Neuronal stem cell (in vitro differentiated cells): ENCODE measurements at regions not wholly inside any gene's neighbourhood (a gene's known extent, or its start where the extent isn't known, plus 50 kb on each side); places are given as distances from the start of the nearest gene placed in this dataset.
"Not testable (repeated sequence)": the region's sequence is repeated elsewhere in the genome, so short reads cannot be mapped to it uniquely, and the experiment has no call there.

Source experiments
- DNase-seq: peaks from one replicate; pipeline ENCODE4 v3.0.0-alpha.2; 2013; ENCODE audit warnings: low spot score
- H2AFZ ChIP-seq: one replicate; pipeline ENCODE4 v1.6.1; 2013; ENCODE audit warnings: mild to moderate bottlenecking, low read length, inconsistent platforms
- H2AK5ac ChIP-seq: 2 replicates; pipeline ENCODE4 v1.6.1; 2013; ENCODE audit warnings: low read depth, mild to moderate bottlenecking, inconsistent platforms, low read length, moderate library complexity, mixed read lengths
- H2BK120ac ChIP-seq: 2 replicates; pipeline ENCODE4 v1.6.1; 2013; ENCODE audit warnings: low read depth, mild to moderate bottlenecking, inconsistent platforms, low read length, moderate library complexity, mixed read lengths
- H2BK12ac ChIP-seq: one replicate; pipeline ENCODE4 v1.6.1; 2013; ENCODE audit warnings: low read length, inconsistent platforms
- H2BK15ac ChIP-seq: 2 replicates; pipeline ENCODE4 v1.6.1; 2013; ENCODE audit warnings: mild to moderate bottlenecking, low read length, inconsistent platforms, mixed read lengths
- H2BK5ac ChIP-seq: one replicate; pipeline ENCODE4 v1.6.1; 2013; ENCODE audit warnings: inconsistent platforms, mild to moderate bottlenecking, low read length, moderate library complexity
- H3K14ac ChIP-seq: one replicate; pipeline ENCODE4 v1.6.1; 2013; ENCODE audit warnings: low read length, inconsistent platforms
- H3K18ac ChIP-seq: 2 replicates; pipeline ENCODE4 v1.6.1; 2013; ENCODE audit warnings: low read length, inconsistent platforms
- H3K23ac ChIP-seq: 2 replicates; pipeline ENCODE4 v1.6.1; 2013; ENCODE audit warnings: low read depth, mild to moderate bottlenecking, mixed read lengths, low read length, inconsistent platforms; ENCODE audit not compliant: poor library complexity
- H3K27ac ChIP-seq: replicated peaks from 3 replicates; pipeline ENCODE4 v1.5.1; 2013; ENCODE audit warnings: low read length, inconsistent platforms
- H3K27me3 ChIP-seq, 3 experiments: 2 replicates each; pipeline ENCODE4 v1.6.1; 2013; ENCODE audit warnings: low read length in 3 of 3, mild to moderate bottlenecking in 2 of 3, inconsistent platforms in 1 of 3, low read depth in 1 of 3, mixed read lengths in 1 of 3, moderate library complexity in 1 of 3; ENCODE audit not compliant: control insufficient read depth in 3 of 3, insufficient read depth in 3 of 3
- H3K36me3 ChIP-seq, 2 donors: replicated peaks in 1 of 2; 2 replicates each; pipeline ENCODE4 v1.6.1; 2013; ENCODE audit warnings: low read length in 2 of 2; ENCODE audit not compliant: control insufficient read depth in 2 of 2, insufficient read depth in 2 of 2
- H3K4ac ChIP-seq: 2 replicates; pipeline ENCODE4 v1.6.1; 2013; ENCODE audit warnings: inconsistent platforms, mild to moderate bottlenecking, low read length, moderate library complexity
- H3K4me1 ChIP-seq, 2 donors: 1 replicate in 1 of 2; 2 replicates in 1 of 2; pipeline ENCODE4 v1.6.1; 2013; ENCODE audit warnings: low read length in 2 of 2, low read depth in 1 of 2; ENCODE audit not compliant: control insufficient read depth in 2 of 2, insufficient read depth in 1 of 2
- H3K4me2 ChIP-seq: one replicate; pipeline ENCODE4 v1.6.1; 2013; ENCODE audit warnings: mild to moderate bottlenecking, low read length, inconsistent platforms; ENCODE audit not compliant: insufficient read depth, poor library complexity, severe bottlenecking
- H3K4me3 ChIP-seq, 2 donors: 2 replicates each; pipeline ENCODE4 v1.5.1; 2013; ENCODE audit warnings: low read length in 2 of 2, mild to moderate bottlenecking in 2 of 2, inconsistent platforms in 1 of 2, moderate library complexity in 1 of 2
- H3K79me1 ChIP-seq: one replicate; pipeline ENCODE4 v1.6.1; 2013; ENCODE audit warnings: low read depth, mild to moderate bottlenecking, inconsistent platforms, low read length, moderate library complexity
- H3K9ac ChIP-seq: one replicate; pipeline ENCODE4 v1.6.1; 2013; ENCODE audit warnings: mild to moderate bottlenecking, low read depth, low read length, inconsistent platforms; ENCODE audit not compliant: poor library complexity
- H3K9me3 ChIP-seq, 2 donors: replicated peaks in 1 of 2; 2 replicates each; pipeline versions ENCODE3 to v1.6.1; 2013; ENCODE audit warnings: low read length in 2 of 2, mild to moderate bottlenecking in 2 of 2, inconsistent platforms in 1 of 2, low read depth in 1 of 2, mixed read lengths in 1 of 2, moderate library complexity in 1 of 2; ENCODE audit not compliant: control insufficient read depth in 2 of 2, insufficient read depth in 1 of 2
- H4K8ac ChIP-seq: one replicate; pipeline ENCODE4 v1.6.1; 2013; ENCODE audit warnings: low read depth, mild to moderate bottlenecking, inconsistent platforms, low read length, moderate library complexity
- H4K91ac ChIP-seq: one replicate; pipeline ENCODE4 v1.6.1; 2013; ENCODE audit warnings: low read length, low read depth, mild to moderate bottlenecking, inconsistent platforms; ENCODE audit not compliant: poor library complexity
- WGBS, 2 donors: extraction: QIAGEN DNeasy Blood & Tissue Kit; methylation state at CpG; one replicate each; pipeline ENCODE4 v1.1.7; 2013; ENCODE audit warnings: missing lambda C conversion rate in 2 of 2, mixed read lengths in 1 of 2; ENCODE audit not compliant: insufficient read length in 2 of 2, insufficient replicate concordance in 1 of 2; ENCODE audit errors: extremely low coverage in 2 of 2; 5-methylcytosine and 5-hydroxymethylcytosine counted together

GRCh38 chr4:3896441-3896840 lies 130.3 kb downstream of the ADRA2C start:
- no peak overlapping the region for H3K4ac ChIP-seq
- H3K27ac ChIP-seq = no peak overlapping the region
- H3K9ac ChIP-seq = peak overlapping the region; percentile 21
- peaks cover 0 to 1% of the 10 kb centered on the region in 2 donors for H3K4me1 ChIP-seq
- no peak overlapping the region for H2AK5ac ChIP-seq
- H3K4me3 ChIP-seq = no peak overlapping the region
- H2AFZ ChIP-seq = no peak overlapping the region
- H4K8ac ChIP-seq = no peak overlapping the region
- no peaks in the 10 kb centered on the region for H3K9me3 ChIP-seq
- no peak overlapping the region for H3K23ac ChIP-seq
- H3K14ac ChIP-seq = no peak overlapping the region
- no peak overlapping the region for H2BK120ac ChIP-seq
- H3K18ac ChIP-seq = no peak overlapping the region
- H2BK15ac ChIP-seq = no peak overlapping the region
- H3K27me3 ChIP-seq = peaks cover 0 to 7% (median 0%) of the 10 kb centered on the region in 3 experiments
- H2BK5ac ChIP-seq = no peak overlapping the region
- WGBS, 2 donors = no CpG with 5 or more reads among the region's 6 CpGs
- H3K79me1 ChIP-seq = no peaks in the 10 kb centered on the region
- no peaks in the 10 kb centered on the region for H3K36me3 ChIP-seq
- no peak overlapping the region for H2BK12ac ChIP-seq
- H4K91ac ChIP-seq = no peak overlapping the region
- DNase-seq = no peak
- H3K4me2 ChIP-seq = no peak overlapping the region

GRCh38 chr4:3896871-3897578 lies 130.8 kb downstream of the ADRA2C start:
- H2BK120ac ChIP-seq, H2AFZ ChIP-seq: not testable (repeated sequence)
- no CpG with 5 or more reads among the region's 20 CpGs for WGBS, 2 donors

GRCh38 chr4:3898098-3898497 lies 131.9 kb downstream of the ADRA2C start:
- Histone ChIP-seq H4K91ac (no peak overlapping the region), H3K79me1 (no peaks in the 10 kb centered on the region), H3K14ac (no peak overlapping the region), H3K27me3 (peaks cover 0 to 7% (median 0%) of the 10 kb centered on the region in 3 experiments), H3K18ac (no peak overlapping the region), H3K9me3 (no peaks in the 10 kb centered on the region), H4K8ac (no peak overlapping the region), H3K9ac (no peak overlapping the region), H3K4me3 (no peak overlapping the region), H2BK120ac (no peak overlapping the region), H3K36me3 (no peaks in the 10 kb centered on the region), H2BK5ac (no peak overlapping the region), H2AFZ (no peak overlapping the region), H3K4ac (no peak overlapping the region), H3K4me1 (peaks cover 0 to 1% of the 10 kb centered on the region in 2 donors), H2BK12ac (no peak overlapping the region), H2AK5ac (no peak overlapping the region), H3K27ac (no peak overlapping the region), H2BK15ac (no peak overlapping the region), H3K4me2 (no peak overlapping the region), H3K23ac (no peak overlapping the region)
- DNase-seq = no peak
- no CpG with 5 or more reads among the region's 19 CpGs for WGBS, 2 donors

More at GRCh38 chr4:3896871-3897578, 130.8 kb downstream of the ADRA2C start:
- H3K4ac ChIP-seq, H2AK5ac ChIP-seq, H3K36me3 ChIP-seq, H3K27ac ChIP-seq, H2BK15ac ChIP-seq, H2BK5ac ChIP-seq, H4K91ac ChIP-seq, H3K4me3 ChIP-seq, H3K27me3 ChIP-seq, H3K4me1 ChIP-seq, H3K14ac ChIP-seq, H3K79me1 ChIP-seq, H3K9me3 ChIP-seq, H3K18ac ChIP-seq, H3K23ac ChIP-seq, DNase-seq, H3K4me2 ChIP-seq, H4K8ac ChIP-seq, H2BK12ac ChIP-seq: not testable (repeated sequence)
- H3K9ac ChIP-seq = peak overlapping the region; percentile 21

- not testable (repeated sequence) for H3K14ac ChIP-seq, H3K27me3 ChIP-seq, H3K4me1 ChIP-seq, H3K18ac ChIP-seq, H3K27ac ChIP-seq, H2AFZ ChIP-seq, H3K9me3 ChIP-seq, H3K4ac ChIP-seq, H3K4me3 ChIP-seq, H4K91ac ChIP-seq, H2AK5ac ChIP-seq, H2BK5ac ChIP-seq, H3K9ac ChIP-seq, H2BK120ac ChIP-seq, H3K36me3 ChIP-seq, H3K4me2 ChIP-seq, H3K79me1 ChIP-seq, H3K23ac ChIP-seq, H4K8ac ChIP-seq, DNase-seq, H2BK12ac ChIP-seq, H2BK15ac ChIP-seq
- no CpG with 5 or more reads among the region's 10 CpGs for WGBS, 2 donors
Measured at GRCh38 chr4:3898928-3899327, 132.7 kb downstream of the ADRA2C start.
